ENCODE measurements at regions not wholly inside any gene's neighbourhood (a gene's known extent, or its start where the extent isn't known, plus 50 kb on each side); places are given as distances from the start of the nearest gene placed in this dataset.

DNA sequence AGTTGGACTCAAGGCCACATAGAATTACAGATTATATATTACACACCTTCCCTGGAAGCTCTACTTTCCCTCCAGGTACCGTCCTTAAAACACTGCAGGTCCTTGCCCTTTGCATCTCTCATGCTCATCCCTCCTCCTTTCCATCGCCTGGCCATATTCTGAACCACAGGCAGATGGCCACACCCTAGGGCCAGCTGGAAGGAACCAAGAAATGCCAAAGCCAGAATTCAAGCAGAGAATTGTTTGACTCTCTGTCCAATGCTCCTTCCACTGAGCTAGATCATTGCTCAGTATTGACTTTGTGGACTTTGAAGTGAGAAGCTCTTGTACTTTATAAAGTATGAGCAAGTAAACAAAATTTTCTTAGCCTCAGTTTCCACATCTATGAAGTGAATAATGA lies 170.3 kb upstream of the SLC24A5 start:
- no peak for DNase-seq

DNA sequence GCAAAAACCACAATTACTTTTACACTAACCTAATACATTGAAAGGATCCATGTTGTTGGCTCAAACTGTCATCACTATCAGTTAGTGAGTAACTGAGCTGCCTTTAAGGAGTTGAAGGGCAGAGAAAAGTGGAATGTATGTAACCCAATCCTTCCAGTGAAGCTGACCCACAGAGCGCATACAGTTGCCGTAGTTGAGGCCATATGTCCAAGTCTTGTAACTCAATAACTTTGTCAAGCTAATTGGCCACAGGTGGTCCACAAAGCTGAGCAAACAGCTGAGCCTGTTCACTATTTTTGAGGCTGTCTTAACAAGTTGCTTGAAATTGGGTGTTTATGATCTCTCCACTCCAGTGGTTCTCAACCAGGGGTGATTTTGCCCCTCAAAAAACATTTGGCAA lies 169.0 kb upstream of the SLC24A5 start:
- no peak for DNase-seq

DNA sequence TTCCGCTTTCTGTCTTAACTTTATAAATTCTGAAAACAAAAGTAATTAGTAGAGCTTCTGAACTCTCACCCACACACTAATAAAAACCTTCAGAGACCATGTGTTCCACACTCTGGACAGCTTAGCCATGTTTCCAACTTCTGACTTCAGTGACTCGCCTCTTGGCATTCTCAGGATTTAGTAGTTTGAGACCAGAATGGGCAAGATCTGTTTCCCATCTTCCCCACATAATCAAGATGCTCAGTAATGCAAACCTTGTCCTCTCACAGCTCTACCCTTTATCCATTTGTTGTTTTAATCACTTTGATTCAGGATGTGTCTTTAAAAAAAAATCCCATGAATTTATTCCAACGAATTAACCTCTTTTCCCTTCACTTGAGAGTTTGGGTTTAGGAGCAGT lies 166.6 kb upstream of the SLC24A5 start:
- no peak for DNase-seq

DNA sequence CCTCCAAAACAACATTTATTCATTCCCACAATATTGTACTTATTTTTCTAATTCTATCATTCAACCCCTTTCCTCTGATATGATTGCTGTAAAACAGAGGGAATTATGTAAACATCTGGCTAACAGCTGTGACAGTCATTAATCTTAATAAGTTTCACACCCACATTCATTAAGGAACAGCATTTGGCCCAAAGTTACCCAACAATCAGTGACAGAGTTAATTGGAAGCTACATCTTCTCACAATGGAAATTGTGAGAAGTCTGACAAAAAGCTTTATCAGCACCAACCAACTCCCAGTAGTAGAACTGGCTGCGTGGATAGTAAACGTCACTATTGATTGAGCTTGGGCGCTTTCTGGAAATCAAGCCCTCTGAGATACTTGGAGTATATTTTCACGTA lies 165.8 kb upstream of the SLC24A5 start:
- DNase-seq, result no peak

DNA sequence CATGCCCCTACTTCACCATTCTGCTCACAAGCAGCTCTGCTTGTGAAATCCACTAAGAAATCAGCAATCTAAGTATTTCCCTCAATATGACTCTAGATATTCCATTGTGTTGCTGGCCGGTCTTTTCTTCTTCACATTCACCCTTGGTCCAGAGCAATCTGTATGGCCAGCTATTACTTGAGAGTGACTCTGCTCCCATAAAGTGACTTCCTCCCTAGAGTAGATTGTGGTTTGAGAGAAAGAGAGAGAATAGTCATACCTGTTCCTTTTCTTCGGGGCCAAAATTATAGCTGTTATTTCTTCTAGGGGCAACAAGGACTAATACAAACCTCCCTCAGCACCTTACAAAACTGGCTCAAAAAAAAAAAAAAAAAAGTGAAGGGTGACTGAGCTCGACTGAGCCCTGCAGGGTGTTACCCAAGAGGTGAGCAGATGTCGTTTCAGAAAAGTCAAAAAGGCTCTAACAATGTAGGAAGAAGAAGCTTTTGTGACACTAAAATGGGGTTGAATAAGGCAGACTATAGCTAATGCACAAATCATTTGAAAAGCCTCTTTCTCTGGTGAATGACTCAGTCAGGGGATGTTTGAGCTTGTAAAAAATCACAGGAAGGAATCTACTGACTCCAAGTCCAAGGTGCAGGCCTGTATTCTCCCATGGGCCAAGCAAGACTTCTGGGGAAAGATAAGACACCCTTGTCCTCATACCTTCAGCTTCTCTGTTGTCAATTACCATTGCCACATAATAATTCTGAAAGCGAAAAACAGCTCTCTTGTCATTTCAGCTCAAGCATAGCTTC lies 161.0 kb upstream of the SLC24A5 start:
- DNase-seq, result no peak

DNA sequence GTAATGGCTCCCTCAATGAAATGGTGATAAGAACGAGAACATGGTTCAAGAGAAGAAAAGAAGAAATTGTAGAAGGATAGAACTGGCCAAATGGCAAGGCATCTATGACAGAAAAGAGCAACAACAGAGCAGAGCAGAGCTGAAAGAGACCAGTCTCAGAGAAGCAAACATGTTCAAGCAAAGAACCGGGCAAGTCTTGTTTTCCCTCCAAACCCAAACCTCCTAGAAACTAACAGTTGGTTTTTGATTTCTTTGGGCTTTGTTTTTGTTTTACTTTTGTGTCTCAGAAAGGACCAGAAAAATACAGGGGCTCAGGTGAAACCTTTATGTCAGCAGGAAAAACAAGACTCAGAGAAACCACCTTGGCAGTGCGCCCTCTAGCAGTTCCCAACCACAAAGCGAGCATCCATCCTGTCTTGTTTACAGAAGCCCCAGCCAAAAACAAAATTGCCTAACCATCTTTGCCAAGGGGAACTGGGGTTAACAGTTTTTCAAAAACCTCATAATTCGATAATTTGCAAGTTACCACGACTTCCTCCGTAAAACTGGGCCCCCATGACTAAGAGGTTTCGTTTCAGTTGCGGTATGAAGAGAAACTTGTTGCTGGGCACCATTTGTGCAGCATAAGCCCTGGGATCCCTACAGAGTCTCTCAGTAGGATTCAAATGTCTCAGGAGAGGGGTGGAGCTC lies 159.2 kb upstream of the SLC24A5 start:
- DNase-seq, result no peak

DNA sequence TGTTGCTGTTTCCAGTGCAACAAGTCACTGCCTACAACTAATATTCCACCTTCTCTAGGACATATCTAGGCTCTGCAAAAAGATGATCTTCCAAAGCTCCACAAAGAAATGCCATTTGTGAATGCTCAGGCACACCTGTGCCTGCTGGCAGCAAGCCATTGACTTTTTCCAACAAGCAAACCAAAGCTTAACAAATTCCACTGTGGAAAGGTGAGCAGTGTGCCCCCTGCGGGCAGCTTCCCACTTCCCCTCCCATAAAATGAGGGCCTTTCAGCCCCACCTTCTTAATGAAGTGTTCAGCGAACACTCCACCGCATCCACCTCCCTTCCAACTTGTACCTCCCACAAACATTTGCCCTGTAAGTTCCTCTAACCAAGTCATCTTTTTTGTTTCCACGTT lies 157.5 kb upstream of the SLC24A5 start:
- DNase-seq, result no peak

DNA sequence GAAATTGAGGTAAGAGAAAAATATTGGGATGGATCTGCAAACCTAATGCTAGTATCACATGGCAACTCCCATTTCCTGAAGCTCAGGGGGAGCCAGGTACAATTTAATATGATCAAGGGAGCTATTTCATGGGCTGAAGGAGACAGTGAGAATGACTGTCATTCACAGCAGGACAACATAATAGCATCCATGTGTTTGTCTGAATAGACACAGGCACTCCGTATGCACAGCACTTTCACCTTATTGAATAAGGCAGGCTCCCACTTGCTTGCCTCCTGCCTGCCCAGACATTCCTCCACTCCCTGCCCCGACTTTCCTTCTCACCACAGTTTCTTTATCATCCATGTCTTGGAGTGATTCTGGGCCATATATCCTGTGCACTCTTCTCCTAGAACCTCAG lies 156.6 kb upstream of the SLC24A5 start:
- DNase-seq, result no peak

DNA sequence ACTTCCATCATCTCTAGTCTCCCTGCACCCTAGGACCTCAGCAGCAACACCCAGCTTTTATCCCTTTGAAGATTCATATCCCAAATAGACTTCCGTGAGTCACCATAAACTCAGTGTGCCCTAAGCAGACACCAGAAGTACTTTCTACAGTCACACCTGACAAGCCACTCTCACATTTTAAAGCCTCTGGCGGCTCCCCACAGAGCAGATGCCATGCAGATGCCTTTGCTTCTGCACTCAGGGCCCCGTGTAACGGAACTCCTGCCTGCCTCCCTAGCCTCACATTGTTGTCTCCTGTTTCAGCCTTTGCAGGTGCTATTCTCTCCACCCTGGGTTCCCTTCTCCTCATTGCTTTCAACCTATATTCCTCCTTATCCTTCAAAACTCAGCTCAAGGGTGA lies 155.5 kb upstream of the SLC24A5 start:
- DNase-seq, result no peak

DNA sequence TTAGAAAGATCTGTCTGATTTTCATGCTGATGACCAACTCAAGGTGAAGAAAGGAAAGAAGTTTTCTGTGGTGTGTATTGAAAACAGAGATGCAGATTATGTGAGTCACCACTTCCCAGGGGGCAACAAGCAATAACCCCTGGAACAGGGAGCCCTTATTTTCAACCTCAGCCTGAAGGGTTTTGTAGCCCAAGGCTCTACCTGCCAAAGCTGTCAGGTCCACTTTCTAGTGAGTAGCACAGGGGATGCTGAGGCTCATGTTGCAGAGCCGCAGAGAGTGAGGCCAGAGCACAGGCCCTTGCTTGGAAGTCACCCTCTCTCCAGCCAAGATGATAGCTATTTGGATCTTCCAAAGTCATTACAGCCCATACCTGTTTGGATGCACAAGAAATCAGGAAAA lies 152.2 kb upstream of the SLC24A5 start:
- DNase-seq, result no peak

DNA sequence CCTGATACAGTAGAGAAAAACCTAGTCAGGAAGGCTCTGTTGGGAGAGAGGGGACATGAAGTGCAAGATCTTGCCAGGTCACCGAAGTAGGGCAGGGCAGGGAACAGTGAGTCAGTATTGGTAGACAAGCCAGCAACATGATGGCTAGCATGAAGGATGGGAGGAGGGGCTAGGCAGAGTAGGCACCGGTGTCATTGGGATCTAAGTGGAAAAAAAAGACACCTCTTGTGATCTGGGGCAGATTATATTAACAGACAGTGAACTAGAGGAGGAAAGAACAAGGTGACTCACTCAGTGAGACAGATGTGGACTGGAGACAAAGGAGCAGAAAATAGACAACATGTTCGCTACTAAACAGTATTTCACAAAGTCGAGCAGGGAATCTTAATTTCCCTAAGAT lies 149.2 kb upstream of the SLC24A5 start:
- no peak for DNase-seq

DNA sequence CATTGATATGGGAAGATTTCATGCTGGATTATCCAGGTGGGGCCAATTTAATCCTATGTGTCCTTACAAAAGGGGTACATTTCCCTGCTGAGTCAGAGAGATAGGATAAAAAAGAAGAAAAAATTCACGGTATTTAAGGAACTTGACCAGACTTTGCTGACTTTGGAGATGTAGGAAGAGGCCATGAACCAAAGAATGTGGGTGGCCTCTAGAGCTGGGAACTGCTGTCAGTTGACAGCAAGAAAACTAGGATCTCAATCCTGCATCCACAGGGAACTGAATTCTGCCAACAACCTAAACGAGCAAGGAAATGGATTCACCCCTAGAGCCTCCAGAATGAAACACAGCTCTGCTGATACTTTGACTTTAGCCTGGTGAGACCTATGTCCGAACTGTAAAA lies 148.1 kb upstream of the SLC24A5 start:
- no peak for DNase-seq

DNA sequence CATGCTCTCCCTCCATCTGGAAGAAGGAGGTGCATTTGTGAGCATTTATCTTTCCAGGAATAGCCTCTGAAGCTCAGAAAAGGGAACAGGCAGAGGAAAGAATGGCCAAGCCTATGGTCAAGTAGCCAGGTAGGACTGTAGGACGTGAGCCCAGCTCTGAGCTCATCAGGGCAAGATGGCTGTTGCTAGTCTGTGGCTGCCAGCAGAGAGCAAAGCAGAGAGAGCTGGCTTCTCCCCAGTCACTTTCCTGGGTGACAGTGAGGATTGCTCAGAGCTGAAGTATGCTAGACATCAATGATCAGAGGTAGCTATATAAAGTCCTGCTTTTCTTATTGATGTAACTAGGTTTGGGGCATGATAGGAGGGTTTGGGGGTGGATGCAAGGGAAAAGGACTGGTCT lies 146.1 kb upstream of the SLC24A5 start:
- DNase-seq, result no peak

DNA sequence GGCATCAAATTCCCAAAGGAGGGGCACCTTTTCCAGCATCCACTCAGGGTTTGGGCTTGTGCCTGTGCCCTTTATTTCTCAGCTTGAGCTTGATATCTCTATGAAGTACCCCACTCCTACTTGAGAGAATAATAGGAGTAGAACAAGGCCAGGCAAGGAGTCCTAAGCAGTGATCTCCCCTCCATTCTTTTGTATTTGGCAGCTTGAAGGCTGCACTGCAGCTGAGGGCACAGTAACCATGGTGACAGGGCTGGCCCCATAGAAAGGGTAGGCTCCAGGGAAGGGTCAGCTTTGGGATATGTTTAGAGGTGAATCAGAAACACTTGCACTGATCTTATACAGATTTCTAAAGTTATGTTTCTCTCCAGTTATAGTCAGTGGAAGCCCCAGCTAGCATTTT lies 145.4 kb upstream of the SLC24A5 start:
- no peak for DNase-seq

DNA sequence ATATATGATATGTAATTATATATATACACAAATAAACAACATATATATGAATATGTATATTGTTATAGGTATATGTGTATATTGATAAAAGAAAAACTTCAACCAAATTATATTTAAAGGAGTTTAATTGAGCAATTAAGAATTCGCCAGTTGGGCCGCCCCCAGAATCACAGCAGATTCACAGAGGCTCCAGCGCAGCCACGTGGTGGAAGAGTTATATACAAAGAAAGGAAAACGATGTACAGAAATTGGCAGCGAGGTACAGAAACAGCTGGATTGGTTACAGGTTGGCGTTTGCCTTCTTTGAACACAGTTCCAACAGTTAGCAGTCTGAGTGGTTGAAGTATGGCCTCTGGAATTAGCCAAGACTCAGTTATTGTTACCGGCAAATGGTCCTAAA lies 137.3 kb upstream of the SLC24A5 start:
- no peak for DNase-seq

DNA sequence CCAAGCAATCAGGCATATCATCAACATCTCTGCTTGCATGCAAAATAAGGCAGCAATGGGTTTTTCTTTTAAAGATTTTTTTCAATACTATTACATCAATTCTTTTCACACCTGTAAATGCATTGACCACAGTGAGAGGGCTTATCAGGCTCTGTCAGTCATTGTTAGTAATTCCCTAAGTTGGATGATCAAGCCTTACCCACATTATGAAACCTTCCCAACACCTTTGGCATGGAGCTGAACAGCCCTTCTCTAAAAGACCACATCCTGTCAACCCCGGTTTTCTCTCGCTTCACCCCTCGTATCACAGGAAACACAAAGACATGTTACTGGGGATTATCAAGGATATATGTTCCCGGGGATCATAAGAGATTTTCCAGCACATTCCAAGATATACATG lies 135.2 kb upstream of the SLC24A5 start:
- DNase-seq, result no peak

DNA sequence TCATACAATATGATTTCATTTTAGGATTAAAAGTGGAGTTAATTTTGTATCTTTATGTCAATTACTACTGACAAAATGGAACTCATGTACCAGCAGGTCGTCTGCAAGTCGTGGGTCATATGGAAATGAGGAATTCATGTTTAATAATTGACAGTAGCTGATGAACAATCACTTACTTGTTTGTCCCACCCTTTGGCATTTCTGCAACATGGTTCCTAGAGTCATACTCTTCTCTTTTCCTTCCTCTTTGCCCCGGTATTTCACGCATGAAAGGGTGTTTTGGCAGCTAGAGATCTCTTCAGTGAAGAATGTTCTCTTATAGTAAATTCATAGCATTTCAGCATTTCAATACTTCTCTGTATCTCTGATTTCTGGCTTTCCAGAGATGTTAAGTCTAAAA lies 133.3 kb upstream of the SLC24A5 start:
- DNase-seq, result no peak

DNA sequence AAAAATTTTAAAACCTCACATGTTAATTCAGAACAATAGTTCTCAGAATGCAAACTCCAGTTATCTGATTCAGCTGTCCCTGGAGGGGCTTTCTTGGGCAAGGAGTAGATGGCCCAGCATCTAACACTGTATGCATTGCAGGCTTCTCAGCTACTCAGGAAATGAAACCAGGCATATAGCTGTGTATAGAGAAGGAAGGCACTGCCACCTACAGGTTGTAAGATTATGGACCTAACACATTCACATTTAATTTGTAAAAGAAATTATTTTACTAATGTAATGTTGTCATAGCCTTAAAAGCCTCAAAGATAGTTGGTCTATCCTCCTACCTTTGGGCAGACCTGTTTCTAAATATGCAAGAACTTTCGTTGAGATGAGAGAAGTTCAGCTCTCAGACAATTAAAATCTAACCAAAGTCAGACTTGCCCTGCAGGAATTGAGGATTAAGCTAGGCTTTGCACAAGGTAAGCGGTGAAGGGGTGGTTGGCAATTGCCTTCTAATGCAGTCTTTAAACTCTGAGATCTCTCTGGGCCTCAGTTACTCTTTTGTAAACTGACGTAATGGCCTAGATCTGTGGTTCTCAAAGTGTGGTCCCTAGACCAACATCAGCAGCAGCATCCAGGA lies 132.8 kb upstream of the SLC24A5 start:
- DNase-seq, result peak; percentile 46

DNA sequence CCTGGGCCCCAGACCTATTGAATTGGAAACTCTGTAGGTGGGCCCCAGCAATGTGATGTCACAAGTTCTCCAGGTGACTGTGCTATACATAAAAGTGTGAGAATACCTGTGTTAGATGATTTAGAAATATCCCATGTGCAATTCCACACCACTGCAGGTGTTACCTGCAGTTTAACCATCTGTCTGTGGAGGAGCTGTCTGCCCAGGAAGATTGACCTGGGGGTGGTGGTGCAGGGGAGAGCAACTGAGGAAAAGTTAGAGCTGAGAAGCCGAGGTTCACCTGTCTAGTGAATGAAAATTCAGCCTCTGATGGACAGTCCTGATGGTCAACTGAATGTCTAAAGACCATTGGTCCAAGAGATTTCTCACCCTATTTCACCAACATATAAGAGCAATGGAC lies 132.2 kb upstream of the SLC24A5 start:
- DNase-seq, result no peak

DNA sequence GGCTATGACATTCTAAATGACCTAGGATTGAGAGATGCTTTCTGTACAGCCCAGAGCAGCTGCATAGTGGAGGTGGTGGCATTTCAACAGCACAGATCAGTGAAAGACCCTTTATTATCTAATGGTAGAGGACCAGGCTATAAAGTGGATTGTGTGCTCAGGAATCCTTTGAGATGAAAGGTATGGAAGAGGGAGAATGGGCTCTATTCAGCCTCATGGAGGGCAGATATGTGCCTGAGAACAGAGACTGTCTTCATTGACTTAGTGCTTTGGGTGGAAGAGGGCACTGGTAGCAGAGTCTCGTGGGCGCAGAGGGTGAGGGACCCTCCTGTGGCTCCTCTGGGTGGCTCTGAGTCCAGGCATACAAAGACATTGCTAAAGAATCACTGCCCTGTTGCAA lies 130.0 kb upstream of the SLC24A5 start:
- DNase-seq, result no peak

DNA sequence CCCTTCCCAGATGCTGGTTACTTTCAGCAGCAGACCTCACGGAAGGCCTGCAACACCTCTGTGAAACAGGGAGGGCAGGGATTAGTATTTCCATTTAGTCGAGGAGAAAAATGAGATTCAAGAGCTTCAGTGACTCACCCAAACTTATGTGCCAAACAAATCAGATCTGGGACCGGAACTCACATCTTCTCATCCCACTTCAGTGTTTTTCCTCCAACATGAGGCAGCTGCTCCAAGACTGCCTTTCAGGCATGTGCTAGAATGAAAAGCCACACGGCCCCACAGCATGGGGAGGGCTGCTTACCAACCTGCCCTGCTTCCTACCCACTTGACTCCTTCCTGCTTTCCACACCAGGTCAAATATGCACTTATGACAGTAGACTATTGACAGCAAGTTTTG lies 129.4 kb upstream of the SLC24A5 start:
- DNase-seq, result no peak

DNA sequence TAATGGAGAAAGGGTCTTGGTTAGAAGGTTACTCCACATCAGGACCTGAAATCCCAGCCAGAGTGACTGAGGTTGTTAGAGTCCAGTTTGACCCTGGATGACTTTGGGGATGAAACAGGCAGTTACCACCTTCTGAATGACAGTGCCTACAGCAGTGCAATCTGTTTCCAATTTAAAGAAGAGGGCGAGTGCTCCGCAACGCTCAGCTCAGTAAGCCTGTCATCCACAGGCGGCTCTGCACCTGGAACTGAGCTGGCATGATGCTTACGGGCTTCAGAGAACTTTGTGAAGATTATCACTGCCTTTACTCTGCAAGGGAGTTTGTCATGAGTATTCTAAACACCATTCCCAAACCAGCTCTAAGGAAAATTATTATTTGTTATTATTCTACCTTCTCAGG lies 127.7 kb upstream of the SLC24A5 start:
- no peak for DNase-seq

DNA sequence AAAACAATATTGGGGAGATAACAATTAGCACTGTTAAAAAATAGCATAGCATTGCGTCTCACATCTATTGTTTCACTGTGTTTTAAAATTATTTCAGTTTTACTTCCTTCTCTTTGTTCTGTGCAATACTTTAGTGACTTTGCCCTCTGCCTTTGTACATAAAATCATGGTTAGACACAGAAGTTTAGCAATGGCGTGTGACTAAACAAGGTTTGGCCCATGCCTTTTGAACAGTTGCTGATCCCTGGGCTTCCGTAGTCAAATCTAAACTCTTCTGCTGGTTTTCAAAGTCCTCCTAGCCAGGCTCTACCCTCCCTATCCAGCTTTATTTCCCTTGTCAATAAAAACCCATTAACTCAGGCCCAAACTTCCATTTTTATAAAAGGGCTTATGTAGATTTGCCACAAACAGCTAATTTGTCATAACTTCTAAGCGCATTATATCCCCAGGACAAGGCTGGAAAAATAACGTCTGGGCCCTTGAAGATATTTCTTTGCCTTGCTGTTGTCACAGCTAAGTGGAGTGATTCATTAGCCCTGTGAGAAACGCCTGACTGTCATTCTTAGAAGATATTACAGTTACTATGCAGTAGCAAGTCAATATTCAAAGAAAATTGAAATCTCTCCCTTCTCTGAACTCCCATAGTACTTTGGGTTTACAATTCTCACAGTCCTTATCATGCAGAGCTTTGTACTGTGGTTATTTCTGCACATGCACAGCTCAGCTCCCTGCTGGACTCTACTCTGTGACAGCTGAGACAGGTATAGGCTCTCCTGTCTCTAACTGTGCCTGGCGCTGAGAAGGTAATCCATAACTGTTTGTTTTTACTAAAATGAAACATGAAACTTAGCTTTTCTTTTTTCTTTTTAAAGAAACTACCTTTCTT lies 123.4 kb upstream of the SLC24A5 start:
- no peak for DNase-seq
